Thymus (tissue), 11 donors: ENCODE measurements at regions not wholly inside any gene's neighbourhood (a gene's known extent, or its start where the extent isn't known, plus 50 kb on each side); places are given as distances from the start of the nearest gene placed in this dataset.

Experiments
- DNase-seq, 9 donors: peaks; one replicate each; pipeline ENCODE4 v3.0.0-alpha.2; 2013; ENCODE audit warnings: low spot score in 9 of 9, low read depth in 6 of 9, missing footprints in 1 of 9
- H3K27ac ChIP-seq, 2 donors: one replicate each; pipeline ENCODE4 v1.5.1; 2013; ENCODE audit warnings: control low read depth in 1 of 2, low read depth in 1 of 2, low read length in 1 of 2, mild to moderate bottlenecking in 1 of 2, moderate library complexity in 1 of 2
- H3K27me3 ChIP-seq, 2 donors: one replicate each; pipeline ENCODE4 v1.5.1; 2013; ENCODE audit warnings: low read length in 1 of 2; ENCODE audit not compliant: control insufficient read depth in 2 of 2, insufficient read depth in 1 of 2
- H3K36me3 ChIP-seq, 2 donors: one replicate each; pipeline ENCODE4 v1.5.1; 2013; ENCODE audit warnings: low read length in 1 of 2, mild to moderate bottlenecking in 1 of 2, moderate library complexity in 1 of 2; ENCODE audit not compliant: control insufficient read depth in 2 of 2, insufficient read depth in 2 of 2
- H3K4me1 ChIP-seq, 2 donors: one replicate each; pipeline ENCODE4 v1.5.1; 2013; ENCODE audit warnings: low read length in 2 of 2; ENCODE audit not compliant: control insufficient read depth in 2 of 2, insufficient read depth in 2 of 2
- H3K4me3 ChIP-seq, 2 donors: one replicate each; pipeline ENCODE4 v1.5.1; 2013; ENCODE audit warnings: low read length in 2 of 2, control low read depth in 1 of 2, mild to moderate bottlenecking in 1 of 2
- H3K9me3 ChIP-seq, 2 donors: one replicate each; pipeline ENCODE4 v1.5.1; 2013; ENCODE audit warnings: low read length in 1 of 2, mild to moderate bottlenecking in 1 of 2; ENCODE audit not compliant: control insufficient read depth in 2 of 2, insufficient read depth in 1 of 2
- WGBS: extraction: QIAGEN DNeasy Blood & Tissue Kit; methylation state at CpG from one replicate; pipeline ENCODE4 v1.1.7; 2013; 5-methylcytosine and 5-hydroxymethylcytosine counted together
- donor health status: healthy.

DNA sequence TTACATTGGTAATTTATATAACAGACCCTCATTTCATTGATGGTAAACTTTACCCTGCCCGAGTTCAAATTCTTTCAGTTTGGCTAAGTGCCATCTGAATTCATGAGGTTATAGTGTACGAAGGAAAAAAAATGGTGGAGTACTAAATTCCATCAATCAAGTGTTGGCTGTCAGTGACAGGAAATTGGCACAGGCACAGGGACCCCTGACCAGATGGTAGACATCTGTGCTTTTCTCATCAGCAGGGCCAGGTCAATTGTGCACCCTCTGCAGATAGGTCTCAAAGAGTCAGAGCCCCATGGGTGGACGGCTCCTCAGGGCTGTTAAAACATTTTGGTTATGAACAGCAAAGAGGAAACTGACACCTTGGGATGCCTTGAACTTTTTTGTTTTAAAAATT is 439.2 kb downstream of the SETBP1 start:
- Histone ChIP-seq H3K36me3 (no peaks in the 10 kb centered on the region), H3K27me3 (no peaks in the 10 kb centered on the region), H3K9me3 (no peaks in the 10 kb centered on the region), H3K4me3 (no peak overlapping the region), H3K4me1 (no peaks in the 10 kb centered on the region), H3K27ac (no peak overlapping the region)
- no peak for DNase-seq
- 69% methylated on average over 3 of the region's 3 CpGs for WGBS

DNA sequence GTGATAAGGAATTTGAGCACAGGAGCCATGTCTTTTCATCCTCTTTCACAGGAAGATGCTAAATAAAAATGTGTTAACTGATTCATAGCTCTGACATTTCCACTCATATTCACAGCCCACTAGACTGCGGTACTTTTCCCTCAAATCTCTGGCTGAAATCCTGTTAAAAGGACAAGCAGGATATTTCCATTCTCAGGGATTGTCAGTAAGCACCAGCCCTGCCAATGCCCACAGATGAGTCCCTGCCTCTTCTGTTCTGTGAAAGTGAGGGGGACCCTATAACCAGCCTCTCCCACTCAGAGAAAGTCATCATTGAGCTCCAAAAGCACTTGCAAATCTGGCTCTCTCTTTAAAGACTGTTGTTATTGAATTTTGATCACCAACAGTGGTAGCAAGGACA is 440.5 kb downstream of the SETBP1 start:
- WGBS: 100% methylated on average over 1 of the region's 1 CpG
- DNase-seq: no peak
- Histone ChIP-seq H3K27ac (no peak overlapping the region), H3K4me1 (no peaks in the 10 kb centered on the region), H3K4me3 (no peak overlapping the region), H3K36me3 (no peaks in the 10 kb centered on the region), H3K9me3 (no peaks in the 10 kb centered on the region), H3K27me3 (no peaks in the 10 kb centered on the region)

DNA sequence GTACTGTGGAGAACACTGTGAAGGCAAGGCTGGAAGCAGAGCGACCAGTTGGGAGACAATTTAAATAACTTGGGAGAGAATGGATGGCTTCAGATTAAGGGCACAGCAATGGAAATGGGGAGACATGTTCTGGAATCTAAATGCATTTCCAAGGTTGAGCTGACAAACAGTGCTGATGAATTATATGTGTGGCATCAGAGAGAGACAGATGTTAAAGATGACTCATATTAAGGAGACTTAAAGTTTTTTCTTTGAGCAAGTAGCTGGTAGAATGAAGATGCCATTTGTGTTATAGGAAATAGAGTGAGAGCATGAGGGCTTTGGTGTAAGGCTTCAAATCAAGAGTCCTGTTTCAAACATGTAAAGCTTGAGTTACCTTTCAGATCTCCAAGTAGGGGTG is 441.8 kb downstream of the SETBP1 start:
- Histone ChIP-seq H3K27ac (no peak overlapping the region), H3K9me3 (no peaks in the 10 kb centered on the region), H3K4me1 (no peaks in the 10 kb centered on the region), H3K27me3 (no peaks in the 10 kb centered on the region), H3K36me3 (no peaks in the 10 kb centered on the region), H3K4me3 (no peak overlapping the region)
- DNase-seq: no peak
- WGBS: 98% methylated on average over 1 of the region's 1 CpG

DNA sequence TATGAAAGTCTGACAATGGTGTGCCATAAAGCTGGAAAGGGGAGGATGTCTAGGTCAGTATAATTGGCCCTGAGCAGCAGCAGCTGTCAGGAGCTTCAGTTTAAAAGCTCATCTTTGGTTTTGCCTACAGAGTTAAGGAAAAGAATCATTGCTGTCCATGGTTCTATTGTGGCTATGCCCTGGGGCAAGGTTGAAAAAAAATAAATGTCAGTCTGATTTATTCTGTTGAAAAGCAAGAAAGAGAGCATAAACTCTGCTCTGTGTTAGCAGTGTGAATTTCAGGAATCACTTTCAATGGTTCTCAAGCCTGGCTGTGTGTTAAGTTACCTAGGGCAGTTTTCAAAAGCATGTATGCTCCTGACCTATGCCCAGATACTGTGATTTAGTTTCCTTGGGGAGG is 446.7 kb downstream of the SETBP1 start:
- Histone ChIP-seq H3K27ac (no peak overlapping the region), H3K36me3 (no peaks in the 10 kb centered on the region), H3K9me3 (no peaks in the 10 kb centered on the region), H3K4me3 (no peak overlapping the region), H3K27me3 (no peaks in the 10 kb centered on the region), H3K4me1 (no peaks in the 10 kb centered on the region)
- no peak for DNase-seq

DNA sequence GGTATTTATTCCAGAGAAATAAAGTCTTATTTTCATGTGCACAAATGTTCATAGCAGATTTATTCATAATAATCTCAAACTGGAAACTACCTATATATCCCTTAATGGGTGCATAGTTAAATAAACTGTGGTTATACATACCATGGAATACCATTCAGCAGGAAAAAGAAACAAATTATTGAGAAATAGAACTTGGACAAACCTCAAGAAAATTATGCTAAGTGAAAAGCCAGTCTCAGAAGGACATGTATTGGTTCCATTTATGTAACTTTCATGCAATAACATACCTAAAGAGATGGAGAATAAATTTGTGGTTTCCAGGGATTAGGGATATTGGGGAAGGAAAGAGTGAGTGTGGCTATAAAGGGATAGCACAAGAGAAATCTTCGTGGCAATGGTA is 452.6 kb downstream of the SETBP1 start:
- Histone ChIP-seq H3K4me1 (no peaks in the 10 kb centered on the region), H3K4me3 (no peak overlapping the region), H3K27me3 (no peaks in the 10 kb centered on the region), H3K27ac (no peak overlapping the region), H3K36me3 (no peaks in the 10 kb centered on the region), H3K9me3 (no peaks in the 10 kb centered on the region)
- DNase-seq: no peak
- 94% methylated on average over 1 of the region's 1 CpG for WGBS

DNA sequence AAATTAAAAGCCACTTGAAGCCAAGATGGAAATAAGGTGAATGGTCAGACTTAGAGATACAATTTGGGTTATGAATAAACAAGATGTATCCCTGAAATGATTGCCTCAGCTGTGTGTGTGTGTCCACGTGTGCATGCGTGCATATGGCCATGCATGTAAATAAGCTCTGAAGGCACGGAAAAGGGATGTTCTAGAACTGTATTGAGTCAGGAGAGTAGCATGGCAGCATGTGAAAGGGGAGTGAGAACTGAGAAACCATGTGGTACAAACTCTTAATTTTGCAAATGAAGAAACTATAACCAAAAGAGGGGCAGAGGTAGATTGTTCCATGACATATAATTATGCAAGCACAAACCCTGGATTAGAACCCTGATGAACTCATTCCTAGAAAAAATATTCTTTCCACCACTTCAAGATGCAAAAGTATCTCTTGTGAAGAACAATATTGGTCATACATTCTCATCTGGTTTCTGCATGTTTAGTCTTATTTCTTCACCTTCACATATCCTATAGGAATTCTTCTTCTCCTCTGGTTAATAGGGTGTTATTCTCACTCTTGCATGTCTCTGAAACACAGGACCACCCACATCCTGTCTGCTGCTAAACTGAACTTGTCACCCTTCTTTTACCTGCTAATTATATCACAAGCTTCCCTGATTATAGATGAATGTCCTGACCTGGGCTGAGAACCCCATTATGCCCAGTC is 455.8 kb downstream of the SETBP1 start:
- Histone ChIP-seq H3K4me1 (no peaks in the 10 kb centered on the region), H3K27ac (no peak overlapping the region), H3K36me3 (no peaks in the 10 kb centered on the region), H3K27me3 (no peaks in the 10 kb centered on the region), H3K4me3 (no peak overlapping the region), H3K9me3 (no peaks in the 10 kb centered on the region)
- 97% methylated on average over 3 of the region's 3 CpGs for WGBS
- DNase-seq: no peak

DNA sequence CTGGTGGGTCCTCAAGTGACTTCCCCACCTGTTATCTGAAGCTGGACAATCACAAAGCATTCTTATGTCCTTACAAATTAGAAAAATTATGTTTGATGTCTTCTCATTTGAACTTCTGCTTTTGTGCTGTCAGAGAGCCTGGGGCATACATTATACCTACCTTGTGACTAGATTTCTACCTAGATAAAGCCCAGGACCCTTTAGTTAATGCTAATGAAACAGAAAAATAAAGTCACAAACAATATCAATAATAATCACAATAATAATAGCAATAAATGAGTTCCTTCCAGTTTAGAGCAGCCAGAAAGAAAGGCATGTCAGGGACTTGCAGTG is 456.4 kb downstream of the SETBP1 start:
- no peak overlapping the region for H3K27ac ChIP-seq
- H3K9me3 ChIP-seq: no peaks in the 10 kb centered on the region
- DNase-seq: no peak
- no peaks in the 10 kb centered on the region for H3K27me3 ChIP-seq
- H3K36me3 ChIP-seq: no peaks in the 10 kb centered on the region
- no peak overlapping the region for H3K4me3 ChIP-seq
- no peaks in the 10 kb centered on the region for H3K4me1 ChIP-seq

DNA sequence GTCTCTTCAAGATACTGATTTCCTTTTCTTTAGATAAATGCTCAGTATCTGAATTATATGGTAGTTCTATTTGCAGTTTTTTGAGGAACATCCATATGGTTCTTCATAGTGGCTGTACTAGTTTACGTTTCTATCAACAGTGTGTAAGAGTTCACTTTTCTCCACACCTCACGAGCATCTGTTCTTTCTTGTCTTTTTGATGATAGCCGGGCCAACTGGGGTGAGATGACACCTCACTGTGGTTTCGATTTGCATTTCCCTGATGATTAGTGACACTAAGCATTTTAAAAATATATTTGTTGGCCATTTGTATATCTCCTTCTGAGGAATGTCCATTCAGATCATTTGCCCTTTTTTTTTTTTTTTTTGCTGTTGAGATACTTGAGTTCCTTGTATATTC is 458.8 kb downstream of the SETBP1 start:
- no peaks in the 10 kb centered on the region for H3K36me3 ChIP-seq
- no peak for DNase-seq
- H3K4me3 ChIP-seq: no peak overlapping the region
- 96% methylated on average over 4 of the region's 4 CpGs for WGBS
- no peak overlapping the region for H3K27ac ChIP-seq
- H3K4me1 ChIP-seq: no peaks in the 10 kb centered on the region
- H3K27me3 ChIP-seq: no peaks in the 10 kb centered on the region
- no peaks in the 10 kb centered on the region for H3K9me3 ChIP-seq

DNA sequence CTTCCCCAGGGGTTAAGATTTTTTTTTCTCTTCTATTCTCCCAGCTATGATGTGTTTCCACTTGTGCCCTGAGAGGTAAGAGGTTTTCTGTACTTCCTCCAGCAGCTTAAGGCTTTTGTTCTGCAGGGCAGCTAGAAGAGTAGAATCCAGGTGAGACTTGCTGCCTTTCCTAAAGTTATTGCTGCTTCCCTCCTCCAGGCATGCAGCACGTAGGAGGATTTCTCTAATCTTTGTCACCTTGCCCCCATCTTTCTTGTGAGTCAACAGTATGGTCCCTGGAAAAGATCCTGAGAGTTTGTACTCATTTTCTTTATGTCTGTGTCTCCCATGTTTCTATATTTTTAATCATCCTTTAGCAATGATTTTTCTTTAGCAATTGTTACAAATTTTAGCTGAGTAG is 462.2 kb downstream of the SETBP1 start:
- H3K9me3 ChIP-seq: no peaks in the 10 kb centered on the region
- no peak overlapping the region for H3K27ac ChIP-seq
- H3K36me3 ChIP-seq: no peaks in the 10 kb centered on the region
- WGBS: 89% methylated on average over 1 of the region's 1 CpG
- no peaks in the 10 kb centered on the region for H3K27me3 ChIP-seq
- DNase-seq: no peak
- H3K4me3 ChIP-seq: no peak overlapping the region
- no peaks in the 10 kb centered on the region for H3K4me1 ChIP-seq

DNA sequence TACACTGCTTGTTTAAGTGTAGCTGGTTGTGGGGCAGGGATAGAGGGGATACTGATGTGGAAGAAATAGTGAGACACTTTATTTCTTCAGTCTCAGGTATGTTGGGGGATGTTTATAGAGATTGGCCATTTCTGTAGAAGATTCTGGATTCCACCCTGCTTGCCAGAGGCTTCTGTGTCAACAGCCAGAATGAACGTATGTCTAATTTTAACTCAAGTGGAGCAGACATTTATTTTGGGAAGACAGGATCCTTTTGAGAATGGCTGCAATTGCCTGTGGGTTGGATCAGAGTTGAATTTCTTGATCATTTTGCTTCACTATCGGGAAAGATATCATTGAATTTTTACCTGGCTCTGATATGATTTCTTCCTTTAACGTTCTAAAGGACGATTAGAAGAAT is 465.6 kb upstream of the SLC14A2 start:
- no peaks in the 10 kb centered on the region for H3K9me3 ChIP-seq
- H3K36me3 ChIP-seq: no peaks in the 10 kb centered on the region
- no peak overlapping the region for H3K27ac ChIP-seq
- H3K4me3 ChIP-seq: no peak overlapping the region
- WGBS: 93% methylated on average over 4 of the region's 4 CpGs
- H3K4me1 ChIP-seq: no peaks in the 10 kb centered on the region
- no peak for DNase-seq
- no peaks in the 10 kb centered on the region for H3K27me3 ChIP-seq
